ENCODE measurements at regions not wholly inside any gene's neighbourhood (a gene's known extent, or its start where the extent isn't known, plus 50 kb on each side); places are given as distances from the start of the nearest gene placed in this dataset.
A peak's percentile ranks its signal among the peaks of the same experiment; 100 is the strongest.
"Not testable (repeated sequence)": the region's sequence is repeated elsewhere in the genome, so short reads cannot be mapped to it uniquely, and the experiment has no call there.

GRCh38 chr11:14573539-14574057, 53.4 kb upstream of the PSMA1 start:
- DNase-seq (ENCODE audit: low read depth in 2 of 3, low spot score in 2 of 3), result not testable (repeated sequence)

GRCh38 chr11:14577292-14577691, 57.1 kb upstream of the PSMA1 start:
- DNase-seq (ENCODE audit: low read depth in 2 of 3, low spot score in 2 of 3), result no peak

DNA sequence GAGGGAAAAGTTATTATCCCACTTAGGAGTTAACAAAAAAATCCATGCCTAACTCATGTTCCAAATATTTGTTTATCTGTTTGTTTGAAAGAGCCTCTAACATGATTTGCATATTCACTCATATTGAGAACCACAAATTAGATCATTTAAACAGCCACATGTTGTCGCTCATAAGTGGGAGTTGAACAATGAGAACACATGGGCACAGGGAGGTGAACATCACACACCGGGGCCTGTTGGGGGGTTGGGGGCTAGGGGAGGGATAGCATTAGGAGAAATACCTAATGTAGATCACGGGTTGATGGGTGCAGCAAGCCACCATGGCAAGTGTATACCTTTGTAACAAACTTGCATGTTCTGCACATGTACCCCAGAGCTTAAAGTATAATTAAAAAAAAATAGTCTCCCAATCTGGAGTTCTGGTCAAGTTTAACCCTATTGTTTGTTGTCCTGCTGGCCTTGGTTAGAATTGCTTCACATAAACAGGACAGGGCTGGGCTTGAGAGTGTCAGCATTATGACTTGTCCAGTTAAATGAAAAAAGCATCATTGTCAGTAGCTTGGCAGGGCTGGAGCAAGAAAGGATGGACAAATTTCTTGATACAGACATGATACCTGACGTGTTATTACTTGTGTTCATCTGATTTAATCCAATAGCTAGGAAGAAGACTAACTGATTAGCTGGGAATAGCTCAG, 57.8 kb upstream of the PSMA1 start:
- no peak for DNase-seq (ENCODE audit: low read depth in 2 of 3, low spot score in 2 of 3)

DNA sequence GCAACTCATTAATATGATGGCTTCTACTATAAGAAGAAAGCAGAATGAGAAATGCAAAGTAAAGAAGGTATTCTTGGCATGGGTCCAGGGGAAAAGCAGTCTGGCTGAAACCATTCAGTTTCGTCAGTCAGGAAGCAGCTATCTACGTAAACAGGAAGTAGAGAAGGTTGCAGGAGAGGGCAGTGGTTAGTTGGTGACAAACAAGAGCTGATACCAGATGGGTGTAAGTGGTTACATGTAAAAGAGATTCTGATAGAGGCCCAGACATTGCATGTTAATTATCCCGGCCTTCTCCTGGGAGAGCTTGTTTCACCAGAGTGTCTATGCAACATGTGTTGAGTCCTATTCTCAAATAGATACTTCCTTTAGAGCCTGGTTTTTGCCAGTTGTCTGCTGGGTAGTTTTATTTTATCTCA, 58.4 kb upstream of the PSMA1 start:
- DNase-seq (ENCODE audit: low read depth in 2 of 3, low spot score in 2 of 3), result peak; percentile 78 to 93 (median 85)

GRCh38 chr11:14579646-14580045, 59.5 kb upstream of the PSMA1 start:
- no peak for DNase-seq (ENCODE audit: low read depth in 2 of 3, low spot score in 2 of 3)

- no peak for DNase-seq (ENCODE audit: low read depth in 2 of 3, low spot score in 2 of 3)
Observed at GRCh38 chr11:14582793-14583192, 60.8 kb upstream of the PDE3B start.

DNA sequence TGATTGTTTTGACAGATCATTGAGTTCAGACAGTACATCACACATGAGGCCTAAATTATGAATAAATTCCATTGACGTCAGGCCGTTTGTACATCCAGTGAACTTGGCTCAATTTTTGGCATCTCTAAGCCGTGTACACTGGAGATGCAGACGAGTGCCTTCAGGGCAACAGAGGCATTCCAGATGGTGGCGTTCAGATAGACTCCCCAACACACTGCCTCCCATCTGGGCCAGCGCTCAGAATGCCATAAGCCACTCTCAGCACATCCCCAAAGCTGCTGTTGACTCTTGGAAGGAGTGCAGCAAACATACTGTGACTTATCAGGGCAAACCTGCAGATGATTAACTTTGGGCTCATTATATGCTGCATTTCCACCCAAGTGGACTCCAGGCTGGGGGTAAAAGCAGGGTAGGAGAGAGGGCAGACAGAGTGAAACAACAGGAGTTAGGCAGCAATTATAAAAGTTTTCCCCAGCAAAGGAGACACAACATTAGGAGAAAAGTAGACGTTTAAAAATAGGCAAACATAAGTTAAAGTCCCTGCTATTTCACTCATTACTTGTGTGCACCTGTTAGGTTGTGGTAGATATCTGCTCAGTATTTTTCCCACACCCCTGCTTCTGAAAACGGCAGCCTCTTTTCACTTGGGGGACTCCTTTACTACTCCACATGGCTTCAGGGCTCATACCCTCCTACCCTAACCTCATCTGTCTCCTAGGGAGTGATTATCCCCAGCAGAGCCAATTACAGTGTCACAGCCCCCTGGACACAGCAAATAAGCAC, 60.2 kb upstream of the PDE3B start:
- no peak for DNase-seq (ENCODE audit: low read depth in 2 of 3, low spot score in 2 of 3)

- DNase-seq (ENCODE audit: low read depth in 2 of 3, low spot score in 2 of 3), result no peak
Observed at GRCh38 chr11:14584035-14584363, 59.6 kb upstream of the PDE3B start.

DNA sequence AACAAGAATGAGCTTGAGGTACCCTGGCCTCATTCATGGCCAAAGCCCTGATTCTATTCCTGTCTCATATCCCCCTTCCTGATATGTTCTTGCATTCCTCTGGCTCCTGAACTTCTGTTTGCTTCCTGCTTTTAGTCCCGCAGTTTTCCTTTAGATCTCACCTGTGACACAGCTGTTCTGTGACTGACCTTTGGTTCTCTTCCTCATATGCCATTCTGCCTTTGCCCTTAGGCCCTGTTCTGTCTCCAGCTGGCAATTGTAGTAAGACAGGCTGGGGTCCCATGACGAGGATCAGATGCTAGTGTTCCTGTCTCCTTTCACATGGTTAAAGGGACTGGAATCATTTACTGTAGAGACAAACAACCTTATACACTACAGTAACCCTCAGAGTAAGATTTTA, 59.0 kb upstream of the PDE3B start:
- no peak for DNase-seq (ENCODE audit: low read depth in 2 of 3, low spot score in 2 of 3)

GRCh38 chr11:14585438-14585837, 58.2 kb upstream of the PDE3B start:
- no peak for DNase-seq (ENCODE audit: low read depth in 2 of 3, low spot score in 2 of 3)

- DNase-seq (ENCODE audit: low read depth in 2 of 3, low spot score in 2 of 3), result no peak
Observed at GRCh38 chr11:14587258-14587657, 56.3 kb upstream of the PDE3B start.

- DNase-seq (ENCODE audit: low read depth in 2 of 3, low spot score in 2 of 3), result no peak
Observed at GRCh38 chr11:14588681-14589080, 54.9 kb upstream of the PDE3B start.

DNA sequence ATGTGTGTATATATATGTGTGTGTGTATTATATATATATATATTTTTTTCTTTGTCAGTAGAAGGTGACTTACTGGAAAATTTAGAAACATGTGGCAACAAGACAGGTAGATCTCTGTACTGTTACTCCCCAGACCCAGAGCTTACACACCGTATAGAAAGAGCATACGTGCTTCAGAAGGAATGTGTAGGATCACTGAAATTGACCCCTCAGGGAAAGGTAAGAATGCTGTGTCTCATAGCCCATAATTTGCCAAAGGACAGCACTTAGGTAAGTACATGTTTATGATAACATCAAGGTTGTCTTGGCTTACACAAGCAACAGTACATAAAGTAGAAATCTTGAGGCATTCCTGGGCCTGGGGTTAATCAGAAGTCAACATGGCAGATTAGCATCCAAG, 54.2 kb upstream of the PDE3B start:
- no peak for DNase-seq (ENCODE audit: low read depth in 2 of 3, low spot score in 2 of 3)

- not testable (repeated sequence) for DNase-seq (ENCODE audit: low read depth in 2 of 3, low spot score in 2 of 3)
Observed at GRCh38 chr11:14591046-14591445, 52.6 kb upstream of the PDE3B start.

DNA sequence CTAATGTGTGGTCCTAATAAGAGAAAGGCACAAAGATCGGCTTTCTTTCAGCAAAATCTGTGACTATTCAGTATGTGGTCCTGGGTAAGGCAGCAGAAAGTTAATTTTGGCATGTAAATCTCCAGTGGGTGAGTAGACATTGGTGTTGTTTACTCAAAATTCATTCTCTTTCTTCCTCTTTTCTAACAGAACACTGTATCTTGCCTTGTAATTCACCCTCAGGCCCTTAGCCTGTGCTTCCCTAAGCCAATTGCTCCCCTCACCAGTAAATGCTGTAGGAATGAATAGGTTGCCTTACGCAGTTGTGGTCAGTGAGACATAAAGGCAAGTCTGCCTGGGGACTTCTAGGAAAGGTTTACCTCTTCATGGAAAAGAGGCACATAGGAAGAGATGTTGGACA, 49.9 kb upstream of the PDE3B start:
- peak in 1 of 3 donors; percentile 11 for DNase-seq (ENCODE audit: low read depth in 2 of 3, low spot score in 2 of 3)
